ENCODE measurements at regions not wholly inside any gene's neighbourhood (a gene's known extent, or its start where the extent isn't known, plus 50 kb on each side); places are given as distances from the start of the nearest gene placed in this dataset.

GRCh38 chr3:194955979-194956696, 270.5 kb downstream of the FAM43A start:
- TF ChIP-seq CTCF (IDR thresholded peaks at IDR 0.05; ENCODE audit: insufficient read depth, low read length, poor library complexity, severe bottlenecking) (no peak), EZH2phosphoT487 (conservative IDR thresholded peaks at IDR 0.05; ENCODE audit: low read length) (no peak)

Data from SU-DHL-6 (cell line).